IMR-90 (cell line): ENCODE measurements at regions not wholly inside any gene's neighbourhood (a gene's known extent, or its start where the extent isn't known, plus 50 kb on each side); places are given as distances from the start of the nearest gene placed in this dataset.

ENCODE experiments used
- ATAC-seq: fragments of 200-7000 bp; cut with Tn5 transposase; 2 replicates; pipeline ENCODE4 v1.9.1; 2020; ENCODE audit warnings: low read depth, mild to moderate bottlenecking, moderate library complexity
- BruUV-seq: library from RNA; stranded (reverse); fragments of 400-500 nt; replicated peaks from 2 replicates; lab custom pipeline; 2021; lab: Mats Ljungman, UMichigan
- CTCF ChIA-PET: fragments of 300-600 bp; formaldehyde crosslinking; extraction: SDS; loops from one replicate; lab custom pipeline; 2021; ENCODE audit warnings: antibody characterized with exemption; lab: Yijun Ruan, JAX
- POLR2A ChIA-PET: fragments of 300-600 bp; sonication (Branson Sonifier 250); formaldehyde crosslinking; loops from one replicate; lab custom pipeline; 2022; ENCODE audit warnings: antibody characterized with exemption; ENCODE audit not compliant: unreplicated experiment; lab: Charles Lee
- DNase-seq: peaks from one replicate; pipeline ENCODE4 v3.0.0; 2013
- H2AFZ ChIP-seq: replicated peaks from 2 replicates; pipeline ENCODE3; 2013; ENCODE audit warnings: low read length, mild to moderate bottlenecking; ENCODE audit not compliant: poor library complexity
- H2AK5ac ChIP-seq: 2 replicates; pipeline ENCODE4 v1.6.1; 2013; ENCODE audit warnings: low read depth, low read length, inconsistent platforms
- H2AK9ac ChIP-seq: replicated peaks from 2 replicates; pipeline ENCODE3; 2013; ENCODE audit warnings: mild to moderate bottlenecking, low read depth, low read length, moderate library complexity; ENCODE audit not compliant: poor library complexity
- H2BK120ac ChIP-seq: 2 replicates; pipeline ENCODE4 v1.6.1; 2013; ENCODE audit warnings: low read depth, low read length, inconsistent platforms
- H2BK15ac ChIP-seq: 3 replicates; pipeline ENCODE4 v1.6.1; 2013; ENCODE audit warnings: low read depth, low read length, inconsistent platforms
- H2BK20ac ChIP-seq: 2 replicates; pipeline ENCODE4 v1.6.1; 2013; ENCODE audit warnings: low read depth, mild to moderate bottlenecking, inconsistent platforms, low read length, moderate library complexity
- H2BK5ac ChIP-seq: 2 replicates; pipeline ENCODE4 v1.6.1; 2013; ENCODE audit warnings: mild to moderate bottlenecking, low read depth, low read length, inconsistent platforms; ENCODE audit not compliant: poor library complexity, severe bottlenecking
- H3K14ac ChIP-seq: replicated peaks from 2 replicates; pipeline ENCODE4 v1.6.1; 2013; ENCODE audit warnings: low read depth, low read length, inconsistent platforms
- H3K18ac ChIP-seq: 2 replicates; pipeline ENCODE4 v1.6.1; 2013; ENCODE audit warnings: low read depth, low read length, control low read depth
- H3K23ac ChIP-seq: 2 replicates; pipeline ENCODE4 v1.6.1; 2013; ENCODE audit warnings: low read depth, low read length, inconsistent platforms
- H3K27ac ChIP-seq: 2 replicates; pipeline ENCODE4 v1.5.1; 2013; ENCODE audit warnings: mild to moderate bottlenecking, control low read depth, low read length; ENCODE audit not compliant: insufficient read depth
- H3K27me3 ChIP-seq: 2 replicates; pipeline ENCODE4 v1.6.1; 2013; ENCODE audit warnings: low read length; ENCODE audit not compliant: control insufficient read depth, insufficient read depth
- H3K36me3 ChIP-seq: 2 replicates; pipeline ENCODE4 v1.6.1; 2013; ENCODE audit warnings: low read length, mixed read lengths; ENCODE audit not compliant: control insufficient read depth, insufficient read depth
- H3K4ac ChIP-seq: 2 replicates; pipeline ENCODE4 v1.6.1; 2013; ENCODE audit warnings: low read depth, low read length, inconsistent platforms
- H3K4me1 ChIP-seq: 2 replicates; pipeline ENCODE4 v1.6.1; 2013; ENCODE audit warnings: low read length, mixed read lengths; ENCODE audit not compliant: control insufficient read depth, insufficient read depth
- H3K4me2 ChIP-seq: 2 replicates; pipeline ENCODE4 v1.6.1; 2013; ENCODE audit warnings: low read depth, mild to moderate bottlenecking, control low read depth, low read length, moderate library complexity
- H3K4me3 ChIP-seq: 2 replicates; pipeline ENCODE4 v1.5.1; 2013; ENCODE audit warnings: low read depth, mild to moderate bottlenecking, control low read depth, low read length, moderate library complexity; ENCODE audit not compliant: insufficient read depth
- H3K56ac ChIP-seq: 2 replicates; pipeline ENCODE4 v1.6.1; 2013; ENCODE audit warnings: low read length, inconsistent platforms; ENCODE audit not compliant: insufficient read depth; ENCODE audit errors: extremely low read depth
- H3K79me1 ChIP-seq, 2 experiments: 2 replicates each; pipeline ENCODE4 v1.6.1; 2013; ENCODE audit warnings: low read length in 2 of 2, inconsistent platforms in 1 of 2, low read depth in 1 of 2
- H3K9ac ChIP-seq: 2 replicates; pipeline ENCODE4 v1.6.1; 2013; ENCODE audit warnings: low read depth, low read length, control low read depth
- H3K9me1 ChIP-seq: 2 replicates; pipeline ENCODE4 v1.6.1; 2013; ENCODE audit warnings: low read length, inconsistent platforms; ENCODE audit not compliant: insufficient read depth
- H3K9me3 ChIP-seq: 2 replicates; pipeline ENCODE4 v1.6.1; 2013; ENCODE audit warnings: low read length; ENCODE audit not compliant: control insufficient read depth, insufficient read depth
- H4K20me1 ChIP-seq: 2 replicates; pipeline ENCODE4 v1.6.1; 2013; ENCODE audit warnings: low read length, inconsistent platforms; ENCODE audit not compliant: insufficient read depth
- H4K5ac ChIP-seq: 2 replicates; pipeline ENCODE4 v1.6.1; 2013; ENCODE audit warnings: mild to moderate bottlenecking, low read depth, low read length, control low read depth
- H4K8ac ChIP-seq, 2 experiments: 2 replicates each; pipeline ENCODE4 v1.6.1; 2013; ENCODE audit warnings: low read depth in 2 of 2, low read length in 2 of 2, control low read depth in 1 of 2, inconsistent platforms in 1 of 2
- H4K91ac ChIP-seq: 2 replicates; pipeline ENCODE4 v1.6.1; 2013; ENCODE audit warnings: low read depth, low read length, inconsistent platforms; ENCODE audit not compliant: insufficient read depth
- CHD1 ChIP-seq: IDR thresholded peaks from 2 replicates; pipeline ENCODE4 v1.6.1; 2012; ENCODE audit warnings: low read depth, low read length, improper control_type of control experiment
- CTCF ChIP-seq: conservative IDR thresholded peaks from 2 replicates; pipeline ENCODE4 v1.5.1; 2012; ENCODE audit warnings: mild to moderate bottlenecking, low read depth, low read length, improper control_type of control experiment
- MAFK ChIP-seq: IDR thresholded peaks from 2 replicates; pipeline ENCODE4 v1.6.1; 2012; ENCODE audit warnings: low read depth, low read length, improper control_type of control experiment
- MAZ ChIP-seq: IDR thresholded peaks from 2 replicates; pipeline ENCODE4 v1.6.1; 2012; ENCODE audit warnings: low read depth, mild to moderate bottlenecking, low read length, improper control_type of control experiment, moderate library complexity, borderline replicate concordance
- MXI1 ChIP-seq: IDR thresholded peaks from 2 replicates; pipeline ENCODE4 v1.6.1; 2012; ENCODE audit warnings: low read depth, mild to moderate bottlenecking, low read length, moderate library complexity, borderline replicate concordance
- NFE2L2 ChIP-seq: fragments of 150-350 bp; IDR thresholded peaks from 2 replicates; pipeline ENCODE4 v1.6.1; 2016; ENCODE audit warnings: low read depth, mild to moderate bottlenecking, low read length
- POLR2A ChIP-seq: IDR thresholded peaks from 2 replicates; pipeline ENCODE4 v1.6.1; 2012; ENCODE audit warnings: mild to moderate bottlenecking, low read depth, low read length
- RAD21 ChIP-seq: IDR thresholded peaks from 2 replicates; pipeline ENCODE4 v1.6.1; 2012; ENCODE audit warnings: low read length, improper control_type of control experiment
- SMC3 ChIP-seq: fragments of 150-350 bp; IDR thresholded peaks from 2 replicates; pipeline ENCODE4 v1.6.1; 2016; ENCODE audit warnings: low read depth, mild to moderate bottlenecking, antibody characterized with exemption, low read length, moderate library complexity
- USF2 ChIP-seq: fragments of 150-350 bp; IDR thresholded peaks from 2 replicates; pipeline ENCODE4 v1.6.1; 2017; ENCODE audit warnings: mild to moderate bottlenecking, antibody characterized with exemption, low read length, low read depth
- WGBS, 2 experiments: methylation state at CpG; one replicate each; pipeline versions ENCODE4 v1.1.5 to v1.1.7; 2013; ENCODE audit warnings: missing lambda C conversion rate in 2 of 2; ENCODE audit not compliant: insufficient read length in 1 of 2; ENCODE audit errors: extremely low coverage in 2 of 2; 5-methylcytosine and 5-hydroxymethylcytosine counted together
- dilution Hi-C: fragments of 300-500 bp; cut with HindIII; formaldehyde crosslinking; loops from one replicate; pipeline ENCODE4 v1.14.3; 2018; ENCODE audit warnings: low sequenced_read_pairs; ENCODE audit not compliant: unreplicated experiment
- in situ Hi-C: fragments of 300-500 bp; cut with MboI; formaldehyde crosslinking; loops from 3 replicates; pipeline ENCODE4 v1.14.3; 2019; ENCODE audit warnings: low sequenced_read_pairs, inconsistent platforms, mixed read lengths
- intact Hi-C: fragments of 100-400 bp; cut with micrococcal nuclease; formaldehyde crosslinking; loops from 2 replicates; pipeline ENCODE4 v1.10.0; 2022

- TF ChIP-seq RAD21: peak; percentile 23
- no peak for TF ChIP-seq POLR2A
- TF ChIP-seq MAFK: no peak
Measured at GRCh38 chr10:3906511-3907111, 121.6 kb upstream of the KLF6 start (continued).

GRCh38 chr10:3904419-3904960, 119.5 kb upstream of the KLF6 start:
- Histone ChIP-seq H4K5ac (no peak overlapping the region), H3K56ac (no peak overlapping the region), H2AK9ac (no peak overlapping the region), H4K8ac (peak overlapping the region in 1 of 2 experiments; percentile 67; a peak in 1 of 4 replicates), H3K79me1 (peaks cover 0 to 3% of the 10 kb centered on the region in 2 experiments; a peak in 1 of 4 replicates), H3K4me3 (no peak overlapping the region), H2BK5ac (no peak overlapping the region), H3K27ac (0 out of 2 replicates have a peak overlapping the region, but pooled peaks have one; percentile 24), H4K91ac (peak overlapping the region; percentile 62; the same call in 1 of the 2 replicates), H3K27me3 (no peaks in the 10 kb centered on the region), H3K4me2 (no peak overlapping the region), H3K23ac (peak overlapping the region; percentile 31; the same call in 1 of the 2 replicates), H2BK20ac (peak overlapping the region; percentile 90), H4K20me1 (no peaks in the 10 kb centered on the region), H2BK120ac (peak overlapping the region; percentile 85), H3K4me1 (peaks cover 12% of the 10 kb centered on the region), H2AK5ac (peak overlapping the region; percentile 96), H3K4ac (peak overlapping the region; percentile 94), H2AFZ (no peak overlapping the region), H2BK15ac (peak overlapping the region; percentile 88; the same call in 2 of the 3 replicates), H3K9ac (no peak overlapping the region), H3K14ac (peak overlapping the region; percentile 73), H3K9me3 (no peaks in the 10 kb centered on the region), H3K18ac (peak overlapping the region; percentile 88), H3K36me3 (no peaks in the 10 kb centered on the region), H3K9me1 (peaks cover 8% of the 10 kb centered on the region)
- WGBS, 2 experiments: 89% methylated on average over 3 of the region's 5 CpGs; no CpG with 5 or more reads in 1 of the 2 experiments
- DNase-seq: no peak
- ChIA-PET CTCF (no interaction called here), POLR2A (no interaction called here)
- ATAC-seq: no peak
- intact Hi-C loops: loop anchor here (10.0 kb wide), 1 partner anchor 750 kb away; no protein-coding TSS in a partner anchor
- dilution Hi-C loops: no loop called here
- BruUV-seq: no TSS peak
- in situ Hi-C loops: loop anchor here (25.0 kb wide), 1 partner anchor 858 kb away; no protein-coding TSS in a partner anchor
- no peak for TF ChIP-seq USF2
- no peak for TF ChIP-seq MXI1
- TF ChIP-seq MAFK: no peak
- TF ChIP-seq RAD21: no peak
- no peak for TF ChIP-seq NFE2L2
- TF ChIP-seq CTCF: no peak
- no peak for TF ChIP-seq POLR2A
- no peak for TF ChIP-seq SMC3
- no peak for TF ChIP-seq MAZ
- TF ChIP-seq CHD1: no peak
